Neural cell (in vitro differentiated cells): ENCODE measurements at regions not wholly inside any gene's neighbourhood (a gene's known extent, or its start where the extent isn't known, plus 50 kb on each side); places are given as distances from the start of the nearest gene placed in this dataset.

Source experiments
- H2AFZ ChIP-seq: fragments of 200-600, 300-800 bp; sonication (generic), shearing (Covaris generic); 2 replicates; pipeline ENCODE4 v1.6.0; 2014; ENCODE audit warnings: low read depth, mild to moderate bottlenecking, antibody characterized with exemption, low read length, moderate library complexity
- H3F3A ChIP-seq: fragments of 200-600 bp; shearing (Covaris generic); 2 replicates; pipeline ENCODE4 v1.6.1; 2016; ENCODE audit warnings: mild to moderate bottlenecking, moderate library complexity, mixed read lengths, antibody characterized with exemption, low read length; ENCODE audit not compliant: insufficient read depth, poor library complexity, severe bottlenecking
- H3K27ac ChIP-seq: fragments of 200-600, 300-800 bp; sonication (generic), shearing (Covaris generic); 2 replicates; pipeline ENCODE4 v1.5.1; 2014; ENCODE audit warnings: mild to moderate bottlenecking, low read length, moderate library complexity
- H3K27me3 ChIP-seq: fragments of 300-800, 200-600 bp; sonication (generic), shearing (Covaris generic); 2 replicates; pipeline ENCODE4 v1.6.0; 2014; ENCODE audit warnings: mild to moderate bottlenecking, low read depth, low read length, moderate library complexity; ENCODE audit not compliant: insufficient read depth
- H3K36me3 ChIP-seq: fragments of 300-800, 200-600 bp; sonication (generic), shearing (Covaris generic); 2 replicates; pipeline ENCODE4 v1.5.1; 2014; ENCODE audit warnings: mild to moderate bottlenecking, antibody characterized with exemption, low read length, moderate library complexity; ENCODE audit not compliant: insufficient read depth
- H3K4me2 ChIP-seq: fragments of 300-800, 200-600 bp; sonication (generic), shearing (Covaris generic); 2 replicates; pipeline ENCODE4 v1.6.0; 2014; ENCODE audit warnings: mild to moderate bottlenecking, low read length
- H3K4me3 ChIP-seq: fragments of 300-800, 200-600 bp; sonication (generic), shearing (Covaris generic); 2 replicates; pipeline ENCODE4 v1.5.1; 2014; ENCODE audit warnings: mild to moderate bottlenecking, low read length, moderate library complexity
- H3K79me2 ChIP-seq: fragments of 200-600 bp; shearing (Covaris generic); replicated peaks from 2 replicates; pipeline ENCODE4 v1.6.0; 2014; ENCODE audit warnings: mild to moderate bottlenecking, low read length, moderate library complexity; ENCODE audit not compliant: insufficient read depth
- H3K9ac ChIP-seq: fragments of 300-800, 200-600 bp; sonication (generic), shearing (Covaris generic); 2 replicates; pipeline ENCODE4 v1.6.1; 2016; ENCODE audit warnings: mild to moderate bottlenecking, low read length, mixed read lengths
- H3K9me2 ChIP-seq: fragments of 200-600 bp; shearing (Covaris generic); 2 replicates; pipeline ENCODE4 v1.6.1; 2016; ENCODE audit warnings: mild to moderate bottlenecking, low read length, mixed read lengths; ENCODE audit not compliant: insufficient read depth
- H3K9me3 ChIP-seq: fragments of 200-600, 300-800 bp; sonication (generic), shearing (Covaris generic); 2 replicates; pipeline ENCODE4 v1.6.1; 2016; ENCODE audit warnings: mild to moderate bottlenecking, mixed run types, low read length, moderate library complexity, mixed read lengths
- H4K20me1 ChIP-seq: fragments of 200-600 bp; shearing (Covaris generic); 2 replicates; pipeline ENCODE4 v1.6.1; 2016; ENCODE audit warnings: mild to moderate bottlenecking, mixed run types; ENCODE audit not compliant: insufficient read depth
- EP300 ChIP-seq: fragments of 450-650 bp; conservative IDR thresholded peaks from 2 replicates; pipeline ENCODE4 v1.6.1; 2014; ENCODE audit warnings: antibody characterized with exemption, mild to moderate bottlenecking, moderate library complexity; ENCODE audit not compliant: poor library complexity, severe bottlenecking
- EZH2 ChIP-seq: fragments of 200-600, 300-800 bp; shearing (Covaris generic), sonication (generic); IDR thresholded peaks from 2 replicates; pipeline ENCODE4 v1.6.1; 2014; ENCODE audit warnings: antibody characterized with exemption, low read length, borderline replicate concordance, mild to moderate bottlenecking; ENCODE audit not compliant: insufficient read depth, poor library complexity, severe bottlenecking
- MXI1 ChIP-seq: fragments of 450-650 bp; conservative IDR thresholded peaks from 2 replicates; pipeline ENCODE4 v1.6.1; 2014; ENCODE audit warnings: antibody characterized with exemption, mild to moderate bottlenecking; ENCODE audit not compliant: poor library complexity, severe bottlenecking
- POLR2AphosphoS5 ChIP-seq: IDR thresholded peaks from 2 replicates; pipeline ENCODE4 v1.6.1; 2012
- RAD21 ChIP-seq: fragments of 450-650 bp; conservative IDR thresholded peaks from 2 replicates; pipeline ENCODE4 v1.6.1; 2014; ENCODE audit warnings: antibody characterized with exemption, mild to moderate bottlenecking, moderate library complexity
- SMC3 ChIP-seq: fragments of 450-650 bp; conservative IDR thresholded peaks from 2 replicates; pipeline ENCODE4 v1.6.1; 2014; ENCODE audit warnings: antibody characterized with exemption, mild to moderate bottlenecking, moderate library complexity; ENCODE audit not compliant: poor library complexity
- TAF1 ChIP-seq: IDR thresholded peaks from 2 replicates; pipeline ENCODE4 v1.6.1; 2012; ENCODE audit warnings: low read depth
- TF ChIP-seq, protein P1 (sequence below): IDR thresholded peaks from 2 replicates; pipeline ENCODE4 v1.6.1; 2012; ENCODE audit warnings: borderline replicate concordance
- TF ChIP-seq, protein P2 (sequence below): fragments of 450-650 bp; IDR thresholded peaks from 2 replicates; pipeline ENCODE4 v1.5.1; 2014; ENCODE audit warnings: antibody characterized with exemption, mild to moderate bottlenecking, moderate library complexity; ENCODE audit not compliant: poor library complexity, severe bottlenecking

DNA sequence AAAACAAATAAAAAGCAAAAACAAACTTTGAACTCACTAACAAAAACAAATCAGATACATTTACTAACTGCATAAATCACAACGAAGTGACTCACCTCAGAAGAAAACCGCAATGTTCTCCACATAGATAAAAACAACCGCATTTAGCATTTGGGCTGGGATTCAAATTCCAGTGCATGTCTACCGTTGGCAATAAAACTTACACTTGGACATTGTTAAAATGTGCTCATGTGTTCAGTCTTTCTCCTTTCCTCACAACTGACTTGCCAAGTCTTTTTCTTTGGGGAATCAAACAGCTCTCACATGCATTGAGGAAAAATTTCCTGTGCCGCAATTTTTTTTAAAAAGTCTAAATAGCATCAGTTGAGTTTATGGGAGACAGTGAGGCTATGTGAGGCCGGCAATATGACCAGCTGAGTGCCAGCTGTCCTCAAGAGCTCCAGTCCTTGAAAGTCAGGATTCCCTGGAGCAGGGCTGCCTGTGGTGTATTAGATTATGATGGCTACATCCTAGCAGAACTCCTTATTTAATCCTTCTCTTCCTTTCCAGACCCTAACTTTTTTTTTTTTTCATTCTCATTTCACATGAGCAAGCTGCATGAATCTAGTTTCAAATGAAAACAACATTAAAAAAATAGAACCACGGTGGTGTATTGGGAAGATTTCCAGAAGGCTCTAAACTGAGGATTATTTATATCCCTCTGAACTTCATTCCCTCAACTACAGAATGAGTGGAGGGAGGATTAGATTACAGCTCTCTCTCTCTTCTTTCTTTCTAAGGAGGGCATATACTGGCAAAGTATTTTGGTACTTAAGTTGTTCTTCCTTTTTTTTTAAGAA lies 70.2 kb upstream of the MEIS1 start:
- no peak overlapping the region for H3K4me2 ChIP-seq

DNA sequence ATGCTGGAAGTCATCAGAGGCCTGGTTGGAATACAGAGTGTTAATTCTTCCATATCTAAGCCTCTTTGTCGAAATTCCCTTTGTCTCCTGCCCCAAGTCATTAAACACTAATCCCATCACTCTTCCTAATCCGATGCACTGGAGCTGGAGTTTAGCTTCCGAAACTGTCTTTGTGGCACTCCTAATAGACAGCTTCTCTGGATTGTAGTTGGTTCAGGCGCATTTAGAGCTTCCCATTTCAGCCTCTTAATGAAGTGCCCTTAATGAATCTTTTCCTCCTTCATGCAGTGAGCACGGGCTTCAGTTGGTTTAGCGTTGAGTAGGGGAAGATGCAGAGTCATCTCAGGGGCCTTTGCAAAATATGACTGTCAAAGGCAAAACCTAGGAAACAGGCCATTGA lies 72.2 kb upstream of the MEIS1 start:
- Histone ChIP-seq H3K36me3 (no peaks in the 10 kb centered on the region), H2AFZ (no peak overlapping the region), H3K27ac (no peak overlapping the region), H3K4me3 (no peak overlapping the region), H3K9ac (no peak overlapping the region), H3K79me2 (no peaks in the 10 kb centered on the region), H3K9me2 (no peaks in the 10 kb centered on the region), H3F3A (no peaks in the 10 kb centered on the region), H3K27me3 (no peaks in the 10 kb centered on the region), H3K9me3 (no peaks in the 10 kb centered on the region), H4K20me1 (no peaks in the 10 kb centered on the region), H3K4me2 (no peak overlapping the region)
- TF ChIP-seq MXI1 (no peak), SMC3 (no peak), EP300 (no peak), TAF1 (no peak), EZH2 (no peak), POLR2AphosphoS5 (no peak), RAD21 (no peak)
- TF ChIP-seq, protein P1, sequence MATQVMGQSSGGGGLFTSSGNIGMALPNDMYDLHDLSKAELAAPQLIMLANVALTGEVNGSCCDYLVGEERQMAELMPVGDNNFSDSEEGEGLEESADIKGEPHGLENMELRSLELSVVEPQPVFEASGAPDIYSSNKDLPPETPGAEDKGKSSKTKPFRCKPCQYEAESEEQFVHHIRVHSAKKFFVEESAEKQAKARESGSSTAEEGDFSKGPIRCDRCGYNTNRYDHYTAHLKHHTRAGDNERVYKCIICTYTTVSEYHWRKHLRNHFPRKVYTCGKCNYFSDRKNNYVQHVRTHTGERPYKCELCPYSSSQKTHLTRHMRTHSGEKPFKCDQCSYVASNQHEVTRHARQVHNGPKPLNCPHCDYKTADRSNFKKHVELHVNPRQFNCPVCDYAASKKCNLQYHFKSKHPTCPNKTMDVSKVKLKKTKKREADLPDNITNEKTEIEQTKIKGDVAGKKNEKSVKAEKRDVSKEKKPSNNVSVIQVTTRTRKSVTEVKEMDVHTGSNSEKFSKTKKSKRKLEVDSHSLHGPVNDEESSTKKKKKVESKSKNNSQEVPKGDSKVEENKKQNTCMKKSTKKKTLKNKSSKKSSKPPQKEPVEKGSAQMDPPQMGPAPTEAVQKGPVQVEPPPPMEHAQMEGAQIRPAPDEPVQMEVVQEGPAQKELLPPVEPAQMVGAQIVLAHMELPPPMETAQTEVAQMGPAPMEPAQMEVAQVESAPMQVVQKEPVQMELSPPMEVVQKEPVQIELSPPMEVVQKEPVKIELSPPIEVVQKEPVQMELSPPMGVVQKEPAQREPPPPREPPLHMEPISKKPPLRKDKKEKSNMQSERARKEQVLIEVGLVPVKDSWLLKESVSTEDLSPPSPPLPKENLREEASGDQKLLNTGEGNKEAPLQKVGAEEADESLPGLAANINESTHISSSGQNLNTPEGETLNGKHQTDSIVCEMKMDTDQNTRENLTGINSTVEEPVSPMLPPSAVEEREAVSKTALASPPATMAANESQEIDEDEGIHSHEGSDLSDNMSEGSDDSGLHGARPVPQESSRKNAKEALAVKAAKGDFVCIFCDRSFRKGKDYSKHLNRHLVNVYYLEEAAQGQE = no peak
- TF ChIP-seq, protein P2, sequence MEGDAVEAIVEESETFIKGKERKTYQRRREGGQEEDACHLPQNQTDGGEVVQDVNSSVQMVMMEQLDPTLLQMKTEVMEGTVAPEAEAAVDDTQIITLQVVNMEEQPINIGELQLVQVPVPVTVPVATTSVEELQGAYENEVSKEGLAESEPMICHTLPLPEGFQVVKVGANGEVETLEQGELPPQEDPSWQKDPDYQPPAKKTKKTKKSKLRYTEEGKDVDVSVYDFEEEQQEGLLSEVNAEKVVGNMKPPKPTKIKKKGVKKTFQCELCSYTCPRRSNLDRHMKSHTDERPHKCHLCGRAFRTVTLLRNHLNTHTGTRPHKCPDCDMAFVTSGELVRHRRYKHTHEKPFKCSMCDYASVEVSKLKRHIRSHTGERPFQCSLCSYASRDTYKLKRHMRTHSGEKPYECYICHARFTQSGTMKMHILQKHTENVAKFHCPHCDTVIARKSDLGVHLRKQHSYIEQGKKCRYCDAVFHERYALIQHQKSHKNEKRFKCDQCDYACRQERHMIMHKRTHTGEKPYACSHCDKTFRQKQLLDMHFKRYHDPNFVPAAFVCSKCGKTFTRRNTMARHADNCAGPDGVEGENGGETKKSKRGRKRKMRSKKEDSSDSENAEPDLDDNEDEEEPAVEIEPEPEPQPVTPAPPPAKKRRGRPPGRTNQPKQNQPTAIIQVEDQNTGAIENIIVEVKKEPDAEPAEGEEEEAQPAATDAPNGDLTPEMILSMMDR = no peak

More for the DNA sequence above, 70.2 kb upstream of the MEIS1 start:
- H3K36me3 ChIP-seq = no peaks in the 10 kb centered on the region
- H3K9me3 ChIP-seq = no peaks in the 10 kb centered on the region
- H3K79me2 ChIP-seq = no peaks in the 10 kb centered on the region
- no peak overlapping the region for H3K27ac ChIP-seq
- no peaks in the 10 kb centered on the region for H3F3A ChIP-seq
- H3K9me2 ChIP-seq = no peaks in the 10 kb centered on the region
- TF ChIP-seq, protein P2 = no peak
- no peak overlapping the region for H3K9ac ChIP-seq
- no peak overlapping the region for H2AFZ ChIP-seq
- H4K20me1 ChIP-seq = no peaks in the 10 kb centered on the region
- H3K27me3 ChIP-seq = no peaks in the 10 kb centered on the region
- no peak overlapping the region for H3K4me3 ChIP-seq
